ENCODE measurements at regions not wholly inside any gene's neighbourhood (a gene's known extent, or its start where the extent isn't known, plus 50 kb on each side); places are given as distances from the start of the nearest gene placed in this dataset.

DNA sequence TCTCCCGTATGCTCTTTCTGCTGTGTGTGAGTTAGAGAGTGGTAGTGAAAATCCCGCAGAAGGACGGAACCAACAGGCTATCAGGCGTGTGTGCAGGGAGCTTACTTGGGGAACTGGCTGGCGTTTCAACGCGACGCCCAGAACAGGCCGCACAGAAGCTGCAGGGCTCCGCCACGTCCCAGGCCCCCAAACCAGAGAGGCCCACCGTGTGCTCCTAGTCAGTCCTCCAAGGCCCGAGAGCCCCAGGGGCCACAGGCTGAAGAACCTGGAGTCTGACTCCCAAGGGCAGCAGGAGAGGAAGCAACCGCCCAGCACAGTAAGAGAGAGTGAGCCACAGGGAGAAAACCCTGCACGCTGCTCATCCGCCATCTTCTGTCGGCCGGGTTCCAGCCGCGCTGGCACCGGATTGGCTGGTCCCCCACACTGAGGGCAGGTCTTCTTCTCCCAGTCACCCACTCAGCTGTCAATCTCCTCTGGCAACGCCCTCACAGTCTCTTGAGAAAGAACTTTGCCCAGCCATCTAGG lies 730.6 kb upstream of the VSTM2A start:
- no peak for TF ChIP-seq TAF1 (IDR thresholded peaks at IDR 0.05; ENCODE audit: low read depth, low read length)
- no peak for TF ChIP-seq POLR2A (IDR thresholded peaks at IDR 0.05; ENCODE audit: low read depth, low read length)
- TF ChIP-seq SPI1 (IDR thresholded peaks at IDR 0.05; ENCODE audit: low read depth, low read length), result no peak
- no peak for TF ChIP-seq POLR2AphosphoS5 (IDR thresholded peaks at IDR 0.05; ENCODE audit: low read depth, low read length)
